GM12892 (cell line): ENCODE measurements at regions not wholly inside any gene's neighbourhood (a gene's known extent, or its start where the extent isn't known, plus 50 kb on each side); places are given as distances from the start of the nearest gene placed in this dataset.

Experiments
- DNase-seq: peaks from one replicate; pipeline ENCODE4 v3.0.0; 2011; ENCODE audit not compliant: insufficient read length
- FAIRE-seq: peaks from 2 replicates; lab custom pipeline; 2011; peaks lifted over from hg19 to GRCh38; lab: Jason Lieb, UNC
- POLR2A ChIP-seq: IDR thresholded peaks from 2 replicates; pipeline ENCODE4 v1.6.1; 2011; ENCODE audit warnings: low read depth, low read length, control low read depth
- POLR2AphosphoS5 ChIP-seq: IDR thresholded peaks from 2 replicates; pipeline ENCODE4 v1.6.1; 2011; ENCODE audit warnings: low read depth, low read length, control low read depth
- TAF1 ChIP-seq: IDR thresholded peaks from 2 replicates; pipeline ENCODE4 v1.6.1; 2011; ENCODE audit warnings: low read depth, mild to moderate bottlenecking, control low read depth, low read length, borderline replicate concordance

- DNase-seq (no peak), FAIRE-seq (no peak)
- TF ChIP-seq POLR2AphosphoS5 (no peak), POLR2A (no peak), TAF1 (no peak)
These were observed 51.2 kb downstream of the OR13H1 start for GRCh38 chrX:131595120-131595519.

- TF ChIP-seq TAF1 (no peak), POLR2AphosphoS5 (no peak), POLR2A (no peak)
- DNase-seq (no peak), FAIRE-seq (no peak)
These were observed 64.0 kb downstream of the OR13H1 start for GRCh38 chrX:131607792-131608369.

- DNase-seq (no peak), FAIRE-seq (no peak)
- TF ChIP-seq POLR2AphosphoS5 (no peak), TAF1 (no peak), POLR2A (no peak)
These were observed 65.6 kb downstream of the OR13H1 start for GRCh38 chrX:131609480-131609879.

- no peak for TF ChIP-seq POLR2A
- TF ChIP-seq POLR2AphosphoS5, result no peak
- TF ChIP-seq TAF1, result no peak
- FAIRE-seq (no peak), DNase-seq (no peak)
These were observed 69.4 kb downstream of the OR13H1 start for GRCh38 chrX:131613260-131613659.

GRCh38 chrX:131614241-131614640 is 70.4 kb downstream of the OR13H1 start:
- no peak for TF ChIP-seq POLR2AphosphoS5
- no peak for TF ChIP-seq TAF1
- no peak for TF ChIP-seq POLR2A
- FAIRE-seq, result peak; percentile 21

GRCh38 chrX:131617182-131617581 is 73.3 kb downstream of the OR13H1 start:
- TF ChIP-seq POLR2AphosphoS5 (no peak), POLR2A (no peak), TAF1 (no peak)
- FAIRE-seq, result no peak
- DNase-seq, result no peak

More at GRCh38 chrX:131614241-131614640, 70.4 kb downstream of the OR13H1 start:
- DNase-seq, result no peak

GRCh38 chrX:131621650-131622049 is 77.8 kb downstream of the OR13H1 start:
- no peak for DNase-seq
- no peak for TF ChIP-seq POLR2A
- no peak for TF ChIP-seq POLR2AphosphoS5
- no peak for TF ChIP-seq TAF1
- FAIRE-seq, result no peak

- TF ChIP-seq TAF1, result no peak
- no peak for TF ChIP-seq POLR2AphosphoS5
- FAIRE-seq, result no peak
- no peak for DNase-seq
These were observed 82.9 kb downstream of the OR13H1 start for GRCh38 chrX:131626681-131627296.

- TF ChIP-seq POLR2A (no peak), POLR2AphosphoS5 (no peak), TAF1 (no peak)
- no peak for DNase-seq
These were observed 86.7 kb downstream of the OR13H1 start for GRCh38 chrX:131630534-131630933.

GRCh38 chrX:131633285-131633917 is 89.5 kb downstream of the OR13H1 start:
- TF ChIP-seq POLR2AphosphoS5 (no peak), TAF1 (no peak), POLR2A (no peak)
- DNase-seq (peak; percentile 3), FAIRE-seq (peak; percentile 97)

More at GRCh38 chrX:131630534-131630933, 86.7 kb downstream of the OR13H1 start:
- no peak for FAIRE-seq

GRCh38 chrX:131634900-131635299 is 91.0 kb downstream of the OR13H1 start:
- DNase-seq, result no peak
- TF ChIP-seq POLR2A (no peak), TAF1 (no peak), POLR2AphosphoS5 (no peak)
- no peak for FAIRE-seq

- DNase-seq, result no peak
- TF ChIP-seq POLR2A (no peak), POLR2AphosphoS5 (no peak), TAF1 (no peak)
- no peak for FAIRE-seq
These were observed 102.2 kb downstream of the OR13H1 start for GRCh38 chrX:131646106-131646505.

GRCh38 chrX:131649741-131650140 is 105.9 kb downstream of the OR13H1 start:
- no peak for FAIRE-seq
- TF ChIP-seq POLR2AphosphoS5, result no peak
- no peak for DNase-seq
